HUES6 (cell line): ENCODE measurements at regions not wholly inside any gene's neighbourhood (a gene's known extent, or its start where the extent isn't known, plus 50 kb on each side); places are given as distances from the start of the nearest gene placed in this dataset.
A peak's percentile ranks its signal among the peaks of the same experiment; 100 is the strongest.

Source experiments
- H3K27ac ChIP-seq: 2 replicates; pipeline ENCODE4 v1.7.0; 2013; ENCODE audit warnings: low read depth, mild to moderate bottlenecking, low read length, inconsistent platforms
- H3K27me3 ChIP-seq: 2 replicates; pipeline ENCODE4 v1.6.1; 2013; ENCODE audit warnings: low read length; ENCODE audit not compliant: control insufficient read depth, insufficient read depth
- H3K36me3 ChIP-seq: 2 replicates; pipeline ENCODE4 v1.6.1; 2013; ENCODE audit warnings: low read length; ENCODE audit not compliant: control insufficient read depth, insufficient read depth
- H3K4me1 ChIP-seq: 2 replicates; pipeline ENCODE4 v1.6.1; 2013; ENCODE audit warnings: low read length; ENCODE audit not compliant: control insufficient read depth, insufficient read depth
- H3K4me3 ChIP-seq: 2 replicates; pipeline ENCODE4 v1.5.1; 2013; ENCODE audit warnings: low read depth, low read length
- H3K9ac ChIP-seq: one replicate; pipeline ENCODE4 v1.6.1; 2013; ENCODE audit warnings: mild to moderate bottlenecking, low read length
- H3K9me3 ChIP-seq: 2 replicates; pipeline ENCODE4 v1.6.1; 2013; ENCODE audit warnings: low read depth, low read length; ENCODE audit not compliant: control insufficient read depth, insufficient read depth

GRCh38 chr13:31894931-31895330 is 136.6 kb upstream of the FRY start:
- H3K27ac ChIP-seq, result no peak overlapping the region
- H3K9me3 ChIP-seq, result no peaks in the 10 kb centered on the region
- no peaks in the 10 kb centered on the region; the same call in 1 of the 2 replicates for H3K4me1 ChIP-seq
- no peak overlapping the region for H3K4me3 ChIP-seq
- no peak overlapping the region for H3K9ac ChIP-seq
- H3K36me3 ChIP-seq, result no peaks in the 10 kb centered on the region
- H3K27me3 ChIP-seq, result no peaks in the 10 kb centered on the region

- no peaks in the 10 kb centered on the region; the same call in 1 of the 2 replicates for H3K4me1 ChIP-seq
- no peak overlapping the region for H3K4me3 ChIP-seq
- no peak overlapping the region for H3K27ac ChIP-seq
- no peak overlapping the region for H3K9ac ChIP-seq
- H3K36me3 ChIP-seq, result no peaks in the 10 kb centered on the region
- no peaks in the 10 kb centered on the region for H3K27me3 ChIP-seq
- H3K9me3 ChIP-seq, result 0 out of 2 replicates have a peak, but pooled peaks cover 2% of the 10 kb centered on the region
These were observed 135.9 kb upstream of the FRY start for GRCh38 chr13:31895691-31896090.

GRCh38 chr13:31896427-31896826 is 135.1 kb upstream of the FRY start:
- H3K9me3 ChIP-seq, result 0 out of 2 replicates have a peak, but pooled peaks cover 2% of the 10 kb centered on the region
- H3K27ac ChIP-seq, result no peak overlapping the region
- H3K27me3 ChIP-seq, result no peaks in the 10 kb centered on the region
- no peak overlapping the region for H3K9ac ChIP-seq
- H3K4me3 ChIP-seq, result no peak overlapping the region
- no peaks in the 10 kb centered on the region; the same call in 1 of the 2 replicates for H3K4me1 ChIP-seq
- H3K36me3 ChIP-seq, result no peaks in the 10 kb centered on the region

GRCh38 chr13:31898378-31899071 is 133.0 kb upstream of the FRY start:
- Histone ChIP-seq H3K4me1 (no peaks in the 10 kb centered on the region; the same call in 1 of the 2 replicates), H3K9me3 (0 out of 2 replicates have a peak, but pooled peaks cover 2% of the 10 kb centered on the region), H3K27me3 (no peaks in the 10 kb centered on the region), H3K4me3 (no peak overlapping the region), H3K36me3 (no peaks in the 10 kb centered on the region), H3K9ac (no peak overlapping the region), H3K27ac (no peak overlapping the region)

GRCh38 chr13:31901985-31902384 is 129.6 kb upstream of the FRY start:
- no peaks in the 10 kb centered on the region for H3K36me3 ChIP-seq
- H3K9ac ChIP-seq, result no peak overlapping the region
- H3K4me1 ChIP-seq, result peaks cover 9% of the 10 kb centered on the region; the same call in 1 of the 2 replicates
- no peak overlapping the region for H3K27ac ChIP-seq
- H3K4me3 ChIP-seq, result no peak overlapping the region
- no peaks in the 10 kb centered on the region for H3K27me3 ChIP-seq
- H3K9me3 ChIP-seq, result 0 out of 2 replicates have a peak, but pooled peaks cover 2% of the 10 kb centered on the region

- H3K4me1 ChIP-seq, result peaks cover 9% of the 10 kb centered on the region; the same call in 1 of the 2 replicates
- H3K4me3 ChIP-seq, result no peak overlapping the region
- H3K27ac ChIP-seq, result no peak overlapping the region
- no peaks in the 10 kb centered on the region for H3K27me3 ChIP-seq
- no peaks in the 10 kb centered on the region for H3K36me3 ChIP-seq
- no peak overlapping the region for H3K9ac ChIP-seq
- H3K9me3 ChIP-seq, result 0 out of 2 replicates have a peak, but pooled peaks cover 2% of the 10 kb centered on the region
These were observed 128.3 kb upstream of the FRY start for GRCh38 chr13:31903111-31903815.

- Histone ChIP-seq H3K27ac (no peak overlapping the region), H3K27me3 (no peaks in the 10 kb centered on the region), H3K36me3 (no peaks in the 10 kb centered on the region), H3K4me1 (peaks cover 9% of the 10 kb centered on the region; the same call in 1 of the 2 replicates), H3K9ac (no peak overlapping the region), H3K4me3 (no peak overlapping the region), H3K9me3 (0 out of 2 replicates have a peak, but pooled peaks cover 2% of the 10 kb centered on the region)
These were observed 126.4 kb upstream of the FRY start for GRCh38 chr13:31904941-31905824.

- no peaks in the 10 kb centered on the region for H3K36me3 ChIP-seq
- H3K9me3 ChIP-seq, result no peaks in the 10 kb centered on the region
- no peaks in the 10 kb centered on the region for H3K27me3 ChIP-seq
- peaks cover 9% of the 10 kb centered on the region; the same call in 1 of the 2 replicates for H3K4me1 ChIP-seq
- no peak overlapping the region for H3K4me3 ChIP-seq
- no peak overlapping the region for H3K27ac ChIP-seq
- H3K9ac ChIP-seq, result no peak overlapping the region
These were observed 125.6 kb upstream of the FRY start for GRCh38 chr13:31905961-31906360.

GRCh38 chr13:31908696-31909411 is 122.7 kb upstream of the FRY start:
- Histone ChIP-seq H3K27me3 (no peaks in the 10 kb centered on the region), H3K4me3 (no peak overlapping the region), H3K27ac (no peak overlapping the region), H3K9ac (peak overlapping the region; percentile 3), H3K36me3 (no peaks in the 10 kb centered on the region), H3K9me3 (no peaks in the 10 kb centered on the region), H3K4me1 (peaks cover 9% of the 10 kb centered on the region; the same call in 1 of the 2 replicates)

GRCh38 chr13:31909864-31910551 is 121.6 kb upstream of the FRY start:
- Histone ChIP-seq H3K27me3 (no peaks in the 10 kb centered on the region), H3K9me3 (no peaks in the 10 kb centered on the region), H3K4me1 (peaks cover 9% of the 10 kb centered on the region; the same call in 1 of the 2 replicates), H3K27ac (no peak overlapping the region), H3K36me3 (no peaks in the 10 kb centered on the region), H3K9ac (no peak overlapping the region), H3K4me3 (no peak overlapping the region)
